ENCODE measurements at regions not wholly inside any gene's neighbourhood (a gene's known extent, or its start where the extent isn't known, plus 50 kb on each side); places are given as distances from the start of the nearest gene placed in this dataset.

GRCh38 chr5:176151281-176151680 lies 86.9 kb upstream of the SIMC1 start:
- peak; percentile 77 for DNase-seq

GRCh38 chr5:176152191-176152929 lies 85.9 kb upstream of the SIMC1 start:
- no peak for DNase-seq

- DNase-seq, result no peak
Observed at GRCh38 chr5:176152930-176153311, 85.3 kb upstream of the SIMC1 start.

- peak; percentile 27 for DNase-seq
Observed at GRCh38 chr5:176153741-176154140, 84.5 kb upstream of the SIMC1 start.

GRCh38 chr5:176154821-176155220 lies 83.4 kb upstream of the SIMC1 start:
- DNase-seq, result no peak

- DNase-seq, result no peak
Observed at GRCh38 chr5:176155922-176156359, 82.3 kb upstream of the SIMC1 start.

- peak; percentile 88 for DNase-seq
Observed at GRCh38 chr5:176157656-176158055, 80.6 kb upstream of the SIMC1 start.

GRCh38 chr5:176161431-176161830 lies 76.8 kb upstream of the SIMC1 start:
- DNase-seq, result peak; percentile 29

GRCh38 chr5:176162198-176162597 lies 76.0 kb upstream of the SIMC1 start:
- no peak for DNase-seq

- no peak for DNase-seq
Observed at GRCh38 chr5:176162888-176163287, 75.3 kb upstream of the SIMC1 start.

- peak; percentile 29 for DNase-seq
Observed at GRCh38 chr5:176166427-176166826, 71.8 kb upstream of the SIMC1 start.

GRCh38 chr5:176167800-176168199 lies 70.4 kb upstream of the SIMC1 start:
- no peak for DNase-seq

GRCh38 chr5:176169393-176170063 lies 68.7 kb upstream of the SIMC1 start:
- DNase-seq, result no peak

GRCh38 chr5:176170084-176170483 lies 68.1 kb upstream of the SIMC1 start:
- no peak for DNase-seq

GRCh38 chr5:176171171-176171760 lies 67.0 kb upstream of the SIMC1 start:
- DNase-seq, result no peak

- DNase-seq, result no peak
Observed at GRCh38 chr5:176172246-176172645, 66.0 kb upstream of the SIMC1 start.

GRCh38 chr5:176173647-176174046 lies 64.6 kb upstream of the SIMC1 start:
- no peak for DNase-seq

- no peak for DNase-seq
Observed at GRCh38 chr5:176174345-176175025, 63.7 kb upstream of the SIMC1 start.

- DNase-seq, result no peak
Observed at GRCh38 chr5:176175101-176175852, 62.9 kb upstream of the SIMC1 start.

- DNase-seq, result no peak
Observed at GRCh38 chr5:176176231-176176630, 62.0 kb upstream of the SIMC1 start.

- DNase-seq, result no peak
Observed at GRCh38 chr5:176178789-176179188, 59.4 kb upstream of the SIMC1 start.

GRCh38 chr5:176180339-176180738 lies 57.9 kb upstream of the SIMC1 start:
- DNase-seq, result no peak

- no peak for DNase-seq
Observed at GRCh38 chr5:176180781-176181180, 57.4 kb upstream of the SIMC1 start.
